NCI-H2227 (cell line): ENCODE measurements at regions not wholly inside any gene's neighbourhood (a gene's known extent, or its start where the extent isn't known, plus 50 kb on each side); places are given as distances from the start of the nearest gene placed in this dataset.

ENCODE experiments used
- DNase-seq: peaks from one replicate; lab custom pipeline; 2025; ENCODE audit not compliant: unreplicated experiment; lab: John Stamatoyannopoulos, UW

DNA sequence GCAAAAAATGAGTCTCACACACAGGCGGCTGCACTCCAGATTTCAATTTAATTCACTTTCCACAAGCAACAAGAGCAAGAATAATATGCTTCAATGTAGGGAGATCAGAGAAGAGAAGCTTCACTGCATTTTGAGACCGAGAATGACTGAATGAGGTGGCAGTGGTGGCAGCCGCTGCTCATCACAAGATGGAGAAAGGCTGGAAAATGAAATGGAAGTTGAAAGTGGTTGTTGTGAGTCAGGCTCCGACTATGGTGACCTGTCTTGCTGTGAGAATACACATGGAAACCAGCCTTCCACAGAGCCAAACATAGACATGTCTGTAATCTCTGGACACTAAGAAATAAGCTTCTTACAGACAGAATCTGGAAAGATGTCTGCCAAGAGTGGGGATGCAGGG lies 499.6 kb upstream of the LRRN3 start:
- DNase-seq, result no peak

DNA sequence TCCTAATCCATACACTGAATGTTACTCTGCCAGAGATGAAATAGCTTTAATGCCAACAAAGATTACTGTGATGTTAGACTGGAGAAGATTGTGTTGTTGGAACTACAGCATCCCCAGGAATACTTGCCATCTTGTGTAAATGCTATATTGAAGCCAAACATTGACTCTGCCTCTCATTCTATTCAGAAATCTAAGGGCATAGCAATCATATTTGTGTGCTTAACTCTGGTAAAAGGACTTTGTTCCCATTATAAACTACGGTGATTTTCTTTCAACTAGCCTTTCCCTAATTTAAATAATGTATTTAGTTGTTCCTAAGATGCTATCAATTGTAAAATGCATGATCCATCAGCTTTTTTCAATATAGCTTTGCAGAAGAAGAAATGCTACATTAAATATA lies 498.4 kb upstream of the LRRN3 start:
- no peak for DNase-seq

DNA sequence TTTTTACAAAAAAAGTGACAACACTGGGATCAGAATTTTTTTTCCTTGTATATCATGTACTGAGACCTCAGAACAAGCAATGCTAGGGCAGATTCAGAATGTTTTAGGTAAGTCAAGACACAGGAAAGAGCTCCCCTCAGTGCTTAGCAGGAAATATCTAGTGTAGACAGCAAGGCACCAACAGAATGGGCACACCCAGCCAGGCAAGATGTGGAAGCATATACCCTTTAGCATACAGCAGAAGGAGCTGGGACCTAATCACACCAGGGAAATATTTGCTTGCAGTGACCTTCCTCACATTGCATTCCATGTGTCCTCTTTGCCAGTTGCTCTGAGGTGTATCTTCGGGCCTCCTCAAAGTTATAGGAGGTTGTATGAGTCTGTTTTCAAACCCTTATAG lies 497.6 kb upstream of the LRRN3 start:
- DNase-seq, result no peak

DNA sequence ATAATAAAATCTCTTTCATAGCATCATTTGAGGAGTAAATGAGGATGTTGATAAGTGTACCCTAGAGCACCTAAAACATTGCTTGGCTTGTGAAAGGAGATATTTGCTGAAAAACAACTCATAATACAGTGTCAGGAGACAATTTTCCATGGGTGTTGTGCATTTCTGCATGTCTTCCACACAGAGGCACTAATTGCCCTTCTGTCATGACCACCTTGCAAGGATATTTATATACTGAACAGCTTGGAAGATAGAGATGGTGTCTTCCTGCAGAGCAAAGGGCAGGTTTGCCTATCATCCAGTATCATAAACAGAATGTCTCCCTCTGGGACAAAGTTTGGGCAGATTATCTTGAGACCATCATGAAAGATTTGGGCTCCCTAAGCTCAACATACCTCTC lies 495.2 kb upstream of the LRRN3 start:
- no peak for DNase-seq

DNA sequence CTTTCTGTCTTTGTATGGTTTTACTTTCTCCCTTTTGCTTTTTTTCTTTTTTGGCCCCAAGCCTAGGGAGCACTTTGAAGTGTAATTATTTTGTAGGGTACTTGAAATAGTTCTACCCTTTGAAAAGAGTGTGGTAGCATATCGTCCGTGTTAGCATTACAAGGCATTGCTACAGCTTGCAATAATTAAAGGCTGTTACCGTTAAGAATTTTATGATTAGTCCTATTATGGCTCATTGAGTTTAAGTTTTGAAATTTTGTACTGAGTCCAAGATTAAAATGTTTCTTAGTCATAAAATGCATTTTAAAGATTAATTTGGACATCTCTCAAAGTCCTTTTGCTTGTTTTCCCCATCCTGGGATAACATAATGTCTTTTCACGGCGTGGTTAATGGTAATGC lies 490.0 kb upstream of the LRRN3 start:
- peak; percentile 80 for DNase-seq

DNA sequence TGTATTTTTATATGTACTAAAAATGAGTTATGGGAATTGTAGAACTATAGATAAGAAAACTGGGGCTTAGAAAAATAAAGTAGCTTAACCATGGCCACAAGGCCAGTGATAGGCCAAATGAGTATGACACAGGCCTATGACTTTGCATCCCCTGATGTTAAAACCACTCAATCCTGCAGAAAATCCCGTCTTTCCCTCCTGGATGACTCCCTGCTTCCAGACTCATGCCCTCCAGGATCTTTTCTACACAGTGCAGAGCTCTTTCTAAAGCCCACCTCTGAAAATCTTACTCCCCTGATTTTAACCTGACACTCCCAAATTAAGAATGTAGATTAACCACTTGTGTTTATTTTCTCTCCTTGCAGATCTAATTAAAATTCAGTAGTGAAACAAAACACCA lies 489.2 kb upstream of the LRRN3 start:
- no peak for DNase-seq

DNA sequence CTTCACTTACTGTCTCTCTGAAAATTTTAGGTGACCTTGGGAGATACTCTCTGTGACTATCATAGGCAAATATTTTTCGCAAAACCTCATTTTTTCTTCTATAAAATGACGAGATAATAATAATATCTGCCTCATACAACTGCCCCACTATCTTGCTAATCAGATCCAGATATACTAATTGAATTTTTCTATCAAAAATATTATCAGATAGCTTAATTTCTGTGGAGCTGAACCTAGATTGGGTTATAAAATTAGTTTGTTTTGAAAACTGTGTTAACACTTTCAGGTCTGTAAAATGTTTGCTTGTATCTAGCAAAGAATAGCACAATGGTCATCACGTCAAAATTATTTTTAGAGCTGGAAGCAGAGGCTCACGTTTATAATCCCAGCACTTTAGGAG lies 486.7 kb upstream of the LRRN3 start:
- DNase-seq, result no peak

DNA sequence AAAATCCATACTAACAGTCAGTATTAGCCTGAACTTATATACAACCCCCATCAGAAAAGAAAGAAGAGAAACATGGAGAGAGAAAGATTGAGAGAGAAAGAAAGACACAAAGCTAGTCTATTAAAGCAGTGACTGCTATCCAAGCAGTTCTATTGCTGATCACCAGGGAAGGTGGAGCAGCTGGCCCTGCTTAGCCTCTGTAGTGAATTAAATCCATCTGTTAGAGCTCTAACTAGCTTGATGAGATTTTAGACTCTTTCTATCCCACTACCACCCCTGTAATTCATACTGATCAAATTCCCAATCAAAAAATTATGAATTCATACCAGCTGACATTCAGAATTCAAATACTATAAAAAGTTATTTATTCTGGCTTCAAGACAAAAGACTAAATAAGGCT lies 486.0 kb upstream of the LRRN3 start:
- no peak for DNase-seq

DNA sequence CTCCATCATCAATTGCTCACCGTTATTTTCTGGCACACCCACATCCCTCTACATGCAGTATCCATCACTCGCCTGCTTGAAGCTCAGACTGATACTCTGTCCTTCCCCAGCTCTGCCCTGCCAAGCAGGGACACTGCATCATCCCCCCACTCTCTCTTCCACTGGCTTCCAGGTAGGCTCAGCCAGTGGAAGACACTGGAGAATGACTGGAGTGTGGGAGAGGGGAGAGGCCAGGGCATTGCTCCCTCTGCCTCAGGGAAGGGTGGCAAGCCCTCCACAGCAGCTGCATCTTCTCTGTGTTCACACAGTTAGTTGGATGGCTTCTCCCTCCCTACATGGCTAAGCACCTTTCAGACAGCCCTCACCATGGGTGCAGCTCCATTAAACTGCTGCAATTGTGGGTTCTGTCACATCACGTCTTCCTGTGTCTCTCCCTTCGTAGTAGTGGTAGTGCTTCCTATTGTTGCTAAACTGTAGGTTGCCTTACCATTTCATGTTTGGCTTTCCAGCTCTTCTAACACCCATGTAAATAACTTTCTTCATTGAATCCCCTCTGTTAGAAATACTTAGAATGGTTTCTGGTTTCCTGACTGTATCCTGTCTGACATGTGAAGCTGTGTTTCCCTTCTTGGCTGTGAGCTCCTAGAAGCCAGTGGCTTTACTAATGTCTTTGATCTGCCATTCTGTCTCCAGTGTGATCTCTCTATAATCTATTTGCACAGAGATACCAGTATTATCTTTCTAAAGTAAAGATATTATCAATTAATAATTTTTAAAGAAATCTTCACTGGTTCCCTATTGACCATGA lies 483.7 kb upstream of the LRRN3 start:
- no peak for DNase-seq

DNA sequence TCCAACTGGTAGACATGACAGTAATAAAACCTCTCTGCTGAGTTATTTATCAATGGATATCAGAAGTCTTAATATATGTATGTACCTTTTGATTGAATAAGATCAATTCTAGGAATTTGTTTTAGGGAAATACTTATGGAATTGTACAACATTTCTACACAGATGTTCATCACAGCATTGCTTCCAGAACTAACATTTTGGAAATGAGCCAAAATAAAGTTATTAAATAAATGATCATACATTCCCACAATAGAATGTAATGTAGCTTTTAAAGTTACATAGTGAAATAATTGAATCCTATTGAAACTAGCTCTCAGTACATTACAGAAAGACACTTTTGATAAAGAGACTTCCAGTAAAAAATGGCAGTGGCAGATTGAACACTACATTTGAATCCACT lies 481.6 kb upstream of the LRRN3 start:
- no peak for DNase-seq

DNA sequence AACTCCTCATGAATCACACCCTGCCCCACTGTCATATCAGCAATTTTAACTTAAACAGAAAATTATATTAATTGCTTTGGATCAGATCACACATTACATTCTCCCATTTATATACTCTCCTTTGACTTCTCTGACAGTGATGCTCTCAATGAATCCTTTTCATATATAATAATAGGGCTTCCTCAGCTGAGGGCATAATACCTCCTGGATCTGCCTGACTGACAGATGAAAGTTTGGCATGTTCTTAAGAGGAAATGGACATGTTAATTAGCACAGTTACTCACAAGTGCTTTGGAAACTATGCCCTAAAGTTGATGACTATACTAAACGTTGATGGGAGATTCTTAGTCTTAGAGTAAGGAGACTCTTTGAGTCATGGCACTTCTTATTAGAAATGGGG lies 478.2 kb upstream of the LRRN3 start:
- peak; percentile 22 for DNase-seq
